K562 (cell line): ENCODE measurements at regions not wholly inside any gene's neighbourhood (a gene's known extent, or its start where the extent isn't known, plus 50 kb on each side); places are given as distances from the start of the nearest gene placed in this dataset.
A peak's percentile ranks its signal among the peaks of the same experiment; 100 is the strongest.

Source experiments
- ADNP ChIP-seq: fragments of 200-800 bp; sonication (Bioruptor generic); IDR thresholded peaks from 2 replicates; pipeline ENCODE4 v1.6.1; 2016; ENCODE audit warnings: missing genetic modification characterization, missing compliant biosample characterization
- BCOR ChIP-seq: fragments of 450-650 bp; IDR thresholded peaks from 2 replicates; pipeline ENCODE4 v1.6.1; 2016
- EHMT2 ChIP-seq: fragments of 450-650 bp; IDR thresholded peaks from 2 replicates; pipeline ENCODE4 v1.6.1; 2018; ENCODE audit warnings: antibody characterized with exemption
- ELF1 ChIP-seq: fragments of 200-800 bp; sonication (Bioruptor generic); IDR thresholded peaks from 2 replicates; pipeline ENCODE4 v1.6.1; 2016; ENCODE audit warnings: missing genetic modification characterization, missing compliant biosample characterization
- EP300 ChIP-seq: IDR thresholded peaks from 2 replicates; pipeline ENCODE4 v1.6.1; 2012; ENCODE audit warnings: low read length, improper control_type of control experiment
- ETS1 ChIP-seq: conservative IDR thresholded peaks from 2 replicates; pipeline ENCODE4 v1.6.1; 2011; ENCODE audit warnings: low read depth, mild to moderate bottlenecking, low read length; ENCODE audit not compliant: control insufficient read depth
- HDAC2 ChIP-seq: fragments of 450-650 bp; IDR thresholded peaks from 2 replicates; pipeline ENCODE4 v1.6.1; 2016; ENCODE audit warnings: mild to moderate bottlenecking
- HEY1 ChIP-seq: fragments of 250-450 bp; sonication (Bioruptor Pico); IDR thresholded peaks from 2 replicates; pipeline ENCODE4 v1.5.0; 2020; ENCODE audit warnings: mild to moderate bottlenecking, moderate library complexity, borderline replicate concordance
- NFE2L1 ChIP-seq: fragments of 450-650 bp; IDR thresholded peaks from 2 replicates; pipeline ENCODE4 v1.6.1; 2016; ENCODE audit warnings: missing genetic modification characterization, low read depth, mild to moderate bottlenecking, missing compliant biosample characterization, moderate library complexity, borderline replicate concordance
- NR2C1 ChIP-seq, 2 experiments: fragments of 450-650 bp; IDR thresholded peaks; 2 replicates each; pipeline ENCODE4 v1.6.1; 2017; ENCODE audit warnings: mild to moderate bottlenecking in 2 of 2, antibody characterized with exemption in 1 of 2, inconsistent platforms in 1 of 2, missing compliant biosample characterization in 1 of 2, missing genetic modification characterization in 1 of 2
- SMARCA5 ChIP-seq: fragments of 450-650 bp; IDR thresholded peaks from 2 replicates; pipeline ENCODE4 v1.6.1; 2016
- TAF1 ChIP-seq: IDR thresholded peaks from 2 replicates; pipeline ENCODE4 v1.6.1; 2011; ENCODE audit warnings: mild to moderate bottlenecking, low read length, moderate library complexity; ENCODE audit not compliant: insufficient read depth, control insufficient read depth, severe bottlenecking; ENCODE audit errors: extremely low read depth
- ZC3H11A ChIP-seq: IDR thresholded peaks from 2 replicates; pipeline ENCODE4 v1.6.1; 2012; ENCODE audit warnings: low read depth, low read length, improper control_type of control experiment
- ZFP36 ChIP-seq: fragments of 150-350 bp; IDR thresholded peaks from 2 replicates; pipeline ENCODE4 v1.6.1; 2018; ENCODE audit warnings: low read length, low read depth; ENCODE audit not compliant: partially characterized antibody
- ZFX ChIP-seq: sonication (generic); formaldehyde crosslinking; IDR thresholded peaks from 2 replicates; pipeline ENCODE4 v1.8.0; 2022; ENCODE audit warnings: mild to moderate bottlenecking, missing genetic modification reagents, moderate library complexity
- TF ChIP-seq, protein P1 (sequence below): fragments of 450-650 bp; conservative IDR thresholded peaks from 2 replicates; pipeline ENCODE4 v1.6.1; 2016; ENCODE audit warnings: missing genetic modification characterization, low read depth, mild to moderate bottlenecking, control low read depth, missing compliant biosample characterization

- TF ChIP-seq HEY1 (CRISPR knock-in tag) (no peak), TAF1 (no peak), SMARCA5 (no peak), EP300 (no peak), EHMT2 (no peak), NR2C1 (IDR thresholded peaks at IDR 0.05) (no peak), NR2C1 (tag; IDR thresholded peaks at IDR 0.05) (no peak), ZC3H11A (no peak), ZFP36 (peak; percentile 83), ZFX (CRISPR knock-in tag) (peak; percentile 6), ADNP (0 out of 2 replicates have a peak, but pooled peaks have one; percentile 35), BCOR (0 out of 2 replicates have a peak, but pooled peaks have one; percentile 30), NFE2L1 (tag) (no peak), HDAC2 (0 out of 2 replicates have a peak, but pooled peaks have one; percentile 27), ELF1 (tag) (no peak), ETS1 (no peak)
- TF ChIP-seq, protein P1, sequence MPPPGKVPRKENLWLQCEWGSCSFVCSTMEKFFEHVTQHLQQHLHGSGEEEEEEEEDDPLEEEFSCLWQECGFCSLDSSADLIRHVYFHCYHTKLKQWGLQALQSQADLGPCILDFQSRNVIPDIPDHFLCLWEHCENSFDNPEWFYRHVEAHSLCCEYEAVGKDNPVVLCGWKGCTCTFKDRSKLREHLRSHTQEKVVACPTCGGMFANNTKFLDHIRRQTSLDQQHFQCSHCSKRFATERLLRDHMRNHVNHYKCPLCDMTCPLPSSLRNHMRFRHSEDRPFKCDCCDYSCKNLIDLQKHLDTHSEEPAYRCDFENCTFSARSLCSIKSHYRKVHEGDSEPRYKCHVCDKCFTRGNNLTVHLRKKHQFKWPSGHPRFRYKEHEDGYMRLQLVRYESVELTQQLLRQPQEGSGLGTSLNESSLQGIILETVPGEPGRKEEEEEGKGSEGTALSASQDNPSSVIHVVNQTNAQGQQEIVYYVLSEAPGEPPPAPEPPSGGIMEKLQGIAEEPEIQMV, result no peak
These were observed 97.6 kb upstream of the ZMIZ1 start (continued) for GRCh38 chr10:78971094-78971682.
